Keratinocyte (primary cell): ENCODE measurements at regions not wholly inside any gene's neighbourhood (a gene's known extent, or its start where the extent isn't known, plus 50 kb on each side); places are given as distances from the start of the nearest gene placed in this dataset.

Experiments used
- DNase-seq: peaks from one replicate; pipeline ENCODE4 v3.0.0-alpha.2; 2011; ENCODE audit warnings: low read depth, missing footprints, low spot score
- FAIRE-seq: peaks from 2 replicates; lab custom pipeline; 2011; peaks lifted over from hg19 to GRCh38; lab: Jason Lieb, UNC
- H2AFZ ChIP-seq: 2 replicates; pipeline ENCODE4 v1.6.0; 2012; ENCODE audit warnings: low read length, control low read depth, inconsistent platforms; ENCODE audit not compliant: control insufficient read depth
- H3K27ac ChIP-seq: 2 replicates; pipeline ENCODE4 v1.5.1; 2011; ENCODE audit warnings: low read length; ENCODE audit not compliant: control insufficient read depth, insufficient read depth
- H3K27me3 ChIP-seq: 3 replicates; pipeline ENCODE4 v1.6.0; 2011; ENCODE audit warnings: low read length; ENCODE audit not compliant: control insufficient read depth, insufficient read depth; ENCODE audit errors: extremely low read depth
- H3K36me3 ChIP-seq, 2 experiments: 2 replicates in 1 of 2; 3 replicates in 1 of 2; pipeline ENCODE4 v1.5.1; 2011; ENCODE audit warnings: low read length in 2 of 2, mild to moderate bottlenecking in 1 of 2; ENCODE audit not compliant: control insufficient read depth in 2 of 2, insufficient read depth in 2 of 2; ENCODE audit errors: extremely low read depth in 1 of 2
- H3K4me1 ChIP-seq: 3 replicates; pipeline ENCODE4 v1.5.1; 2011; ENCODE audit warnings: low read length; ENCODE audit not compliant: control insufficient read depth, insufficient read depth; ENCODE audit errors: extremely low read depth
- H3K4me2 ChIP-seq: 3 replicates; pipeline ENCODE4 v1.6.0; 2011; ENCODE audit warnings: low read depth, low read length; ENCODE audit not compliant: control insufficient read depth, insufficient read depth; ENCODE audit errors: extremely low read depth
- H3K4me3 ChIP-seq, 3 experiments: fragments of 200-600 bp in 1 of 3; sonication (generic) in 1 of 3; 2 replicates in 2 of 3; 3 replicates in 1 of 3; pipeline ENCODE4 v1.5.1; 2011 to 2016; ENCODE audit warnings: low read length in 3 of 3, mild to moderate bottlenecking in 3 of 3, control low read depth in 2 of 3, inconsistent platforms in 1 of 3, low read depth in 1 of 3, mixed read lengths in 1 of 3, mixed run types in 1 of 3, moderate library complexity in 1 of 3; ENCODE audit not compliant: control insufficient read depth in 2 of 3, insufficient read depth in 2 of 3; ENCODE audit errors: extremely low read depth in 1 of 3
- H3K79me2 ChIP-seq: 2 replicates; pipeline ENCODE4 v1.6.0; 2012; ENCODE audit warnings: low read length; ENCODE audit not compliant: control insufficient read depth, insufficient read depth
- H3K9ac ChIP-seq: 3 replicates; pipeline ENCODE4 v1.6.0; 2011; ENCODE audit warnings: low read length; ENCODE audit not compliant: control insufficient read depth, insufficient read depth; ENCODE audit errors: extremely low read depth
- H3K9me1 ChIP-seq: 3 replicates; pipeline ENCODE4 v1.6.0; 2011; ENCODE audit warnings: low read length; ENCODE audit not compliant: control insufficient read depth, insufficient read depth; ENCODE audit errors: extremely low read depth
- H3K9me3 ChIP-seq: 2 replicates; pipeline ENCODE4 v1.5.1; 2012; ENCODE audit warnings: low read depth, low read length; ENCODE audit not compliant: control insufficient read depth
- H4K20me1 ChIP-seq: 3 replicates; pipeline ENCODE4 v1.6.0; 2011; ENCODE audit warnings: low read length; ENCODE audit not compliant: control insufficient read depth, insufficient read depth; ENCODE audit errors: extremely low read depth
- EZH2 ChIP-seq: IDR thresholded peaks from one replicate; pipeline ENCODE4 v1.6.1; 2012; ENCODE audit warnings: inconsistent platforms, mild to moderate bottlenecking, low read length, moderate library complexity
- dilution Hi-C: fragments of 300-500 bp; cut with MboI; formaldehyde crosslinking; loops from one replicate; pipeline ENCODE4 v1.7.0; 2020; ENCODE audit warnings: low sequenced_read_pairs; ENCODE audit not compliant: extremely low pct_ligation_motif_present
- TF ChIP-seq, protein P1 (sequence below), 3 experiments: IDR thresholded peaks in 1 of 3; conservative IDR thresholded peaks in 1 of 3; optimal IDR thresholded peaks in 1 of 3; 2 replicates in 2 of 3; 3 replicates in 1 of 3; pipeline versions ENCODE3 to v1.5.1; 2011; ENCODE audit warnings: low read length in 3 of 3, mild to moderate bottlenecking in 3 of 3, moderate library complexity in 2 of 3, control low read depth in 1 of 3, inconsistent platforms in 1 of 3; ENCODE audit not compliant: insufficient read depth in 2 of 3; ENCODE audit errors: extremely low read depth in 1 of 3

DNA sequence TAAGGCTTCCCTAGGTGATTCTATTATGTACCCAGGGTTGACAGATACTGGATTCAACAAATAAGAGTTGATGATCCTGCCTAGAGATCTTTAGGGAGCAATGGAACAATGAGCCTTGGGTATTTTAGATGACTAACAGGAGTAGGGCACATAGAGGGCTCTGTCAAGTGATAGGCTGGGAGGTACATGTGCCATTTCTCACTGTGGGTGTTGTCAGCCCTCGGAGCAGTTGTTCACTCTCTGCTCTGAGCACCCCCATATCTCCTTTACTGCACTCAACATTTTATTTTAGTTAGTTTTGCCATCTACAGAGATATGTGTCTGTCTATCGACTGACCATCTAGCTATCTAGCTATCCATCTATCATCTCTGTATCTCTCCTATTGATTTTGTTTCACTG is 950.6 kb downstream of the TYW1 start:
- no peaks in the 10 kb centered on the region for H3K79me2 ChIP-seq
- no peaks in the 10 kb centered on the region for H3K27me3 ChIP-seq
- H3K4me1 ChIP-seq = no peaks in the 10 kb centered on the region
- H3K9ac ChIP-seq = no peak overlapping the region
- H3K4me2 ChIP-seq = no peak overlapping the region
- no peak for DNase-seq
- no peaks in the 10 kb centered on the region for H3K9me1 ChIP-seq
- no peak overlapping the region for H3K27ac ChIP-seq
- H2AFZ ChIP-seq = no peak overlapping the region
- no peak for FAIRE-seq
- no peak overlapping the region for H3K4me3 ChIP-seq
- no peaks in the 10 kb centered on the region for H3K9me3 ChIP-seq
- TF ChIP-seq, protein P1, sequence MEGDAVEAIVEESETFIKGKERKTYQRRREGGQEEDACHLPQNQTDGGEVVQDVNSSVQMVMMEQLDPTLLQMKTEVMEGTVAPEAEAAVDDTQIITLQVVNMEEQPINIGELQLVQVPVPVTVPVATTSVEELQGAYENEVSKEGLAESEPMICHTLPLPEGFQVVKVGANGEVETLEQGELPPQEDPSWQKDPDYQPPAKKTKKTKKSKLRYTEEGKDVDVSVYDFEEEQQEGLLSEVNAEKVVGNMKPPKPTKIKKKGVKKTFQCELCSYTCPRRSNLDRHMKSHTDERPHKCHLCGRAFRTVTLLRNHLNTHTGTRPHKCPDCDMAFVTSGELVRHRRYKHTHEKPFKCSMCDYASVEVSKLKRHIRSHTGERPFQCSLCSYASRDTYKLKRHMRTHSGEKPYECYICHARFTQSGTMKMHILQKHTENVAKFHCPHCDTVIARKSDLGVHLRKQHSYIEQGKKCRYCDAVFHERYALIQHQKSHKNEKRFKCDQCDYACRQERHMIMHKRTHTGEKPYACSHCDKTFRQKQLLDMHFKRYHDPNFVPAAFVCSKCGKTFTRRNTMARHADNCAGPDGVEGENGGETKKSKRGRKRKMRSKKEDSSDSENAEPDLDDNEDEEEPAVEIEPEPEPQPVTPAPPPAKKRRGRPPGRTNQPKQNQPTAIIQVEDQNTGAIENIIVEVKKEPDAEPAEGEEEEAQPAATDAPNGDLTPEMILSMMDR (optimal IDR thresholded peaks at IDR 0.05 in 1 of 3, IDR thresholded peaks at IDR 0.05 in 1 of 3, conservative IDR thresholded peaks at IDR 0.05 in 1 of 3; ENCODE audit: extremely low read depth in 1 of 3, insufficient read depth in 2 of 3, low read length in 3 of 3) = no peak
- TF ChIP-seq EZH2 = no peak
- dilution Hi-C loops = no loop called here
- H3K36me3 ChIP-seq = no peaks in the 10 kb centered on the region
- H4K20me1 ChIP-seq = no peaks in the 10 kb centered on the region

GRCh38 chr7:67947646-67948045 is 951.0 kb downstream of the TYW1 start:
- Histone ChIP-seq H2AFZ (no peak overlapping the region), H3K4me3 (no peak overlapping the region), H3K9ac (no peak overlapping the region), H3K36me3 (no peaks in the 10 kb centered on the region), H3K27me3 (no peaks in the 10 kb centered on the region), H3K4me2 (no peak overlapping the region), H3K9me3 (no peaks in the 10 kb centered on the region), H3K79me2 (no peaks in the 10 kb centered on the region), H3K4me1 (no peaks in the 10 kb centered on the region), H3K27ac (no peak overlapping the region), H4K20me1 (no peaks in the 10 kb centered on the region), H3K9me1 (no peaks in the 10 kb centered on the region)
- no peak for DNase-seq
- TF ChIP-seq, protein P1 (optimal IDR thresholded peaks at IDR 0.05 in 1 of 3, IDR thresholded peaks at IDR 0.05 in 1 of 3, conservative IDR thresholded peaks at IDR 0.05 in 1 of 3; ENCODE audit: extremely low read depth in 1 of 3, insufficient read depth in 2 of 3, low read length in 3 of 3) = no peak
- no peak for TF ChIP-seq EZH2
- dilution Hi-C loops = no loop called here
- no peak for FAIRE-seq
